Adrenal gland (tissue), 9 donors: ENCODE measurements at regions not wholly inside any gene's neighbourhood (a gene's known extent, or its start where the extent isn't known, plus 50 kb on each side); places are given as distances from the start of the nearest gene placed in this dataset.

Source experiments
- DNase-seq, 7 donors: peaks; one replicate each; pipeline ENCODE4 v3.0.0-alpha.2; 2019 to 2020
- H3K27ac ChIP-seq, 5 donors: fragments of 200-600 bp; sonication (generic) in 4 of 5; 1 replicate in 3 of 5; 2 replicates in 2 of 5; pipeline versions ENCODE4 v1.5.1 to v1.8.0; 2016 to 2020; ENCODE audit warnings: mild to moderate bottlenecking in 1 of 5
- H3K27me3 ChIP-seq: fragments of 200-600 bp; 2 replicates; pipeline ENCODE4 v1.8.0; 2021
- H3K36me3 ChIP-seq, 2 donors: fragments of 200-600 bp; replicated peaks in 1 of 2; 1 replicate in 1 of 2; 2 replicates in 1 of 2; pipeline versions ENCODE4 v1.5.1 to v1.8.0; 2018 to 2022
- H3K4me1 ChIP-seq, 2 donors: fragments of 200-600 bp; replicated peaks in 1 of 2; 1 replicate in 1 of 2; 2 replicates in 1 of 2; pipeline versions ENCODE4 v1.5.1 to v1.8.0; 2018 to 2021
- H3K4me3 ChIP-seq, 4 donors: fragments of 200-600 bp; sonication (generic) in 3 of 4; one replicate each; pipeline ENCODE4 v1.5.1; 2016 to 2018
- H3K9me3 ChIP-seq, 3 donors: fragments of 200-600 bp; sonication (generic) in 1 of 3; replicated peaks in 1 of 3; 1 replicate in 2 of 3; 2 replicates in 1 of 3; pipeline versions ENCODE4 v1.5.1 to v1.8.0; 2016 to 2021
- CTCF ChIP-seq, 6 experiments: fragments of 450-650 bp in 4 of 6; fragments of 200-600 bp in 2 of 6; sonication (generic) in 1 of 6; IDR thresholded peaks; 1 replicate in 5 of 6; 2 replicates in 1 of 6; pipeline versions ENCODE4 v1.5.1 to v1.8.0; 2016 to 2021; ENCODE audit warnings: antibody characterized with exemption in 6 of 6, mild to moderate bottlenecking in 2 of 6, moderate library complexity in 1 of 6
- POLR2A ChIP-seq, 2 donors: fragments of 450-650 bp; IDR thresholded peaks; one replicate each; pipeline ENCODE4 v1.6.1; 2017; ENCODE audit warnings: antibody characterized with exemption in 2 of 2, mild to moderate bottlenecking in 2 of 2, moderate library complexity in 1 of 2
- WGBS, 4 donors: extraction: QIAGEN DNeasy Blood & Tissue Kit in 2 of 4; methylation state at CpG; one replicate each; pipeline versions ENCODE4 v1.1.5 to v1.1.7; 2013 to 2017; 5-methylcytosine and 5-hydroxymethylcytosine counted together
- intact Hi-C, 2 donors: fragments of 100-400 bp; cut with DNase I; formaldehyde crosslinking; loops; one replicate each; pipeline versions ENCODE4 v1.14.1 to v1.15.0; 2022 to 2023
- donor health status: healthy with polysubstance abuse.
- donor health status: Bipolar disorder and iron deficiency.
- donor health status: DM: yes; HTN: yes; CAD: no.
- donor health status: DM: no; HTN: no; CAD: no.
- donor health status: DM: no; HTN: no; CAD: no.

GRCh38 chr15:91456251-91456718 lies 356.2 kb downstream of the SV2B start:
- TF ChIP-seq CTCF (IDR thresholded peaks at IDR 0.05), result no peak
- no peak for TF ChIP-seq POLR2A (IDR thresholded peaks at IDR 0.05)
- WGBS, 4 donors, result 73 to 83% (median 81%) methylated on average over 6 to 7 of the region's 7 CpGs
- intact Hi-C loops, result no loop called here

GRCh38 chr15:91456921-91457320 lies 356.9 kb downstream of the SV2B start:
- 78 to 91% (median 90%) methylated on average over 3 of the region's 3 CpGs for WGBS, 4 donors
- no peaks in the 10 kb centered on the region for H3K27me3 ChIP-seq
- H3K4me1 ChIP-seq, result no peaks in the 10 kb centered on the region
- H3K4me3 ChIP-seq, result no peak overlapping the region
- H3K36me3 ChIP-seq, result no peaks in the 10 kb centered on the region
- no peak for DNase-seq
- TF ChIP-seq CTCF (IDR thresholded peaks at IDR 0.05), result no peak
- no peak for TF ChIP-seq POLR2A (IDR thresholded peaks at IDR 0.05)
- intact Hi-C loops, result no loop called here
- no peak overlapping the region for H3K27ac ChIP-seq
- H3K9me3 ChIP-seq, result peaks cover 0 to 4% (median 0%) of the 10 kb centered on the region in 3 donors

More at GRCh38 chr15:91456251-91456718, 356.2 kb downstream of the SV2B start:
- H3K9me3 ChIP-seq, result peaks cover 0 to 4% (median 0%) of the 10 kb centered on the region in 3 donors
- no peak overlapping the region for H3K4me3 ChIP-seq
- H3K4me1 ChIP-seq, result no peaks in the 10 kb centered on the region
- H3K27ac ChIP-seq, result no peak overlapping the region
- no peak for DNase-seq
- no peaks in the 10 kb centered on the region for H3K36me3 ChIP-seq
- no peaks in the 10 kb centered on the region for H3K27me3 ChIP-seq

- H3K4me3 ChIP-seq, result no peak overlapping the region
- H3K36me3 ChIP-seq, result no peaks in the 10 kb centered on the region
- H3K4me1 ChIP-seq, result no peaks in the 10 kb centered on the region
- DNase-seq, result no peak
- WGBS, 4 donors, result 68 to 86% (median 80%) methylated on average over 3 of the region's 3 CpGs
- H3K9me3 ChIP-seq, result no peaks in the 10 kb centered on the region
- H3K27me3 ChIP-seq, result no peaks in the 10 kb centered on the region
- intact Hi-C loops, result no loop called here
- H3K27ac ChIP-seq, result no peak overlapping the region
- TF ChIP-seq POLR2A (IDR thresholded peaks at IDR 0.05), result no peak
- TF ChIP-seq CTCF (IDR thresholded peaks at IDR 0.05), result no peak
These were observed 361.3 kb downstream of the SV2B start for GRCh38 chr15:91461377-91461776.

- TF ChIP-seq CTCF (IDR thresholded peaks at IDR 0.05) (no peak), POLR2A (IDR thresholded peaks at IDR 0.05) (no peak)
- intact Hi-C loops, result no loop called here
- H3K36me3 ChIP-seq, result no peaks in the 10 kb centered on the region
- WGBS, 4 donors, result 81 to 90% (median 85%) methylated on average over 4 of the region's 4 CpGs
- H3K4me1 ChIP-seq, result no peaks in the 10 kb centered on the region
- H3K27ac ChIP-seq, result no peak overlapping the region
- no peak overlapping the region for H3K4me3 ChIP-seq
- no peaks in the 10 kb centered on the region for H3K27me3 ChIP-seq
- DNase-seq, result no peak
- no peaks in the 10 kb centered on the region for H3K9me3 ChIP-seq
These were observed 365.0 kb downstream of the SV2B start for GRCh38 chr15:91465086-91465485.
